Testis (tissue), 2 donors: ENCODE measurements at regions not wholly inside any gene's neighbourhood (a gene's known extent, or its start where the extent isn't known, plus 50 kb on each side); places are given as distances from the start of the nearest gene placed in this dataset.

Experiments
- DNase-seq: peaks from one replicate; pipeline ENCODE4 v3.0.0-alpha.2; 2019
- H3K27ac ChIP-seq, 2 donors: fragments of 200-600 bp; sonication (generic); one replicate each; pipeline ENCODE4 v1.5.1; 2019
- H3K27me3 ChIP-seq: fragments of 200-600 bp; sonication (generic); one replicate; pipeline ENCODE4 v1.5.1; 2019
- H3K36me3 ChIP-seq: fragments of 200-600 bp; sonication (generic); one replicate; pipeline ENCODE4 v1.5.1; 2017; ENCODE audit warnings: low read depth; ENCODE audit errors: missing control alignments
- H3K4me1 ChIP-seq: fragments of 200-600 bp; sonication (generic); one replicate; pipeline ENCODE4 v1.5.1; 2019
- H3K4me3 ChIP-seq, 2 donors: fragments of 200-600 bp; sonication (generic); one replicate each; pipeline ENCODE4 v1.5.1; 2017 to 2019
- H3K9me3 ChIP-seq: fragments of 200-600 bp; sonication (generic); one replicate; pipeline ENCODE4 v1.5.1; 2017
- POLR2A ChIP-seq: fragments of 450-650 bp; IDR thresholded peaks from one replicate; pipeline ENCODE4 v1.6.1; 2017; ENCODE audit warnings: antibody characterized with exemption, mild to moderate bottlenecking, moderate library complexity
- WGBS, 2 donors: methylation state at CpG; one replicate each; pipeline ENCODE4 v1.1.5; 2018; 5-methylcytosine and 5-hydroxymethylcytosine counted together
- intact Hi-C: fragments of 100-400 bp; cut with DNase I; formaldehyde crosslinking; loops from one replicate; pipeline ENCODE4 v1.15.1; 2023; ENCODE audit warnings: low total_unique reads
- TF ChIP-seq, protein P1 (sequence below), 3 experiments: fragments of 450-650 bp in 2 of 3; fragments of 200-600 bp in 1 of 3; sonication (generic) in 1 of 3; IDR thresholded peaks; one replicate each; pipeline ENCODE4 v1.5.1; 2016 to 2019; ENCODE audit warnings: antibody characterized with exemption in 3 of 3, mild to moderate bottlenecking in 2 of 3, moderate library complexity in 1 of 3

DNA sequence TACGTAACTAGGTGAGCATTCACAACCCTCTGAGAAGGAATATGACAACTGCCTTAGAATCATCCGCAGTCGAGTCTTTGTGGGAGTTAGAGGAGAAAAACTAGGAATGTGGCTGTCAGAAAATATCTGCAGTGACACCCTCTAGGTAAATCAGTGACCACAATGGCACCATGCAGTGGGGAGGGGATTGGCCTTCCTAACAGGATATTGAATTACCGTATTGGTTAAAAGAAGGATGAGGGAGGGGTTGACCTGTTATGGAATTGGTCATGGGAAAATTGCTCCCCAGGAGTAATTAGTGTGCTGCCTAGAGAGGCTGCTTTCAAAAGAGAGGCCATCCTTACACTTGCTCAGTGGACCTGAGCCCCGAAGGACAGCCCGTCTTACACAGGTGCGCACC is 205.6 kb upstream of the SOX1 start:
- Histone ChIP-seq H3K9me3 (no peaks in the 10 kb centered on the region), H3K4me3 (no peak overlapping the region), H3K36me3 (no peaks in the 10 kb centered on the region), H3K27ac (no peak overlapping the region), H3K4me1 (no peaks in the 10 kb centered on the region), H3K27me3 (no peaks in the 10 kb centered on the region)
- no peak for DNase-seq
- 91 to 94% methylated on average over 7 of the region's 7 CpGs for WGBS, 2 donors
- intact Hi-C loops = no loop called here
- TF ChIP-seq, protein P1, sequence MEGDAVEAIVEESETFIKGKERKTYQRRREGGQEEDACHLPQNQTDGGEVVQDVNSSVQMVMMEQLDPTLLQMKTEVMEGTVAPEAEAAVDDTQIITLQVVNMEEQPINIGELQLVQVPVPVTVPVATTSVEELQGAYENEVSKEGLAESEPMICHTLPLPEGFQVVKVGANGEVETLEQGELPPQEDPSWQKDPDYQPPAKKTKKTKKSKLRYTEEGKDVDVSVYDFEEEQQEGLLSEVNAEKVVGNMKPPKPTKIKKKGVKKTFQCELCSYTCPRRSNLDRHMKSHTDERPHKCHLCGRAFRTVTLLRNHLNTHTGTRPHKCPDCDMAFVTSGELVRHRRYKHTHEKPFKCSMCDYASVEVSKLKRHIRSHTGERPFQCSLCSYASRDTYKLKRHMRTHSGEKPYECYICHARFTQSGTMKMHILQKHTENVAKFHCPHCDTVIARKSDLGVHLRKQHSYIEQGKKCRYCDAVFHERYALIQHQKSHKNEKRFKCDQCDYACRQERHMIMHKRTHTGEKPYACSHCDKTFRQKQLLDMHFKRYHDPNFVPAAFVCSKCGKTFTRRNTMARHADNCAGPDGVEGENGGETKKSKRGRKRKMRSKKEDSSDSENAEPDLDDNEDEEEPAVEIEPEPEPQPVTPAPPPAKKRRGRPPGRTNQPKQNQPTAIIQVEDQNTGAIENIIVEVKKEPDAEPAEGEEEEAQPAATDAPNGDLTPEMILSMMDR (IDR thresholded peaks at IDR 0.05) = no peak
- no peak for TF ChIP-seq POLR2A

DNA sequence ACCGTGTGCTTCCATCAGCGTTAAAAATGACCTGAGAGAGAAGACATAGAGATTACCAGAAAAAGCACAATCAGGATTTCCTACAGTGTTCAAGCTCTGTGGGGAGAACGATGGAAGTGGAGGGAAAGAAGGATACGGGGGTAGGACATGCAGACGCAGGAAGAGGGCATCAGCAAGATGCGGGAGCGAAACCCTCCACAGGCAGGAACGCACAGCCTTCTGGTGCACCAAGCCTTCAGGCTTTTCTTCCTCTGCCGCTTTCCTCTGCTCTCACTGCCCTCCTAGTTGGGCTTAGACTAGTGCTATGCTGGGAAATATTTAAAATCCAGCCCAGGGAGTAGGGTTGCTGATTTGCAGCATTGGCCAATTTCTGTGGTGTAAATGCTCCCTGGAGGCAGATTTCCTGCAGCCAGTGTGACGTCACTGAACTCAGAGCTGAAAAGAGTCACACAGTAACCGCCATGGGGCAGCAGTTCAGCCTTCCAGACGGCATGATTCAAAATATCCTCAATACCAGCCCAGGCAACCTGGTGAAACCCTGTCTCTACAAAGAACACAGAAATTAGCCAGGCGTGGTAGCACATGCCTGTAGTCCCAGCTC is 205.1 kb upstream of the SOX1 start:
- TF ChIP-seq, protein P1 (IDR thresholded peaks at IDR 0.05) = no peak
- H3K9me3 ChIP-seq = no peaks in the 10 kb centered on the region
- no peaks in the 10 kb centered on the region for H3K36me3 ChIP-seq
- no peak for DNase-seq
- H3K4me3 ChIP-seq = no peak overlapping the region
- 83 to 91% methylated on average over 13 of the region's 13 CpGs for whole genome bisulfite sequencing, 2 donors
- H3K4me1 ChIP-seq = no peaks in the 10 kb centered on the region
- H3K27ac ChIP-seq = no peak overlapping the region
- intact Hi-C loops = no loop called here
- no peaks in the 10 kb centered on the region for H3K27me3 ChIP-seq

DNA sequence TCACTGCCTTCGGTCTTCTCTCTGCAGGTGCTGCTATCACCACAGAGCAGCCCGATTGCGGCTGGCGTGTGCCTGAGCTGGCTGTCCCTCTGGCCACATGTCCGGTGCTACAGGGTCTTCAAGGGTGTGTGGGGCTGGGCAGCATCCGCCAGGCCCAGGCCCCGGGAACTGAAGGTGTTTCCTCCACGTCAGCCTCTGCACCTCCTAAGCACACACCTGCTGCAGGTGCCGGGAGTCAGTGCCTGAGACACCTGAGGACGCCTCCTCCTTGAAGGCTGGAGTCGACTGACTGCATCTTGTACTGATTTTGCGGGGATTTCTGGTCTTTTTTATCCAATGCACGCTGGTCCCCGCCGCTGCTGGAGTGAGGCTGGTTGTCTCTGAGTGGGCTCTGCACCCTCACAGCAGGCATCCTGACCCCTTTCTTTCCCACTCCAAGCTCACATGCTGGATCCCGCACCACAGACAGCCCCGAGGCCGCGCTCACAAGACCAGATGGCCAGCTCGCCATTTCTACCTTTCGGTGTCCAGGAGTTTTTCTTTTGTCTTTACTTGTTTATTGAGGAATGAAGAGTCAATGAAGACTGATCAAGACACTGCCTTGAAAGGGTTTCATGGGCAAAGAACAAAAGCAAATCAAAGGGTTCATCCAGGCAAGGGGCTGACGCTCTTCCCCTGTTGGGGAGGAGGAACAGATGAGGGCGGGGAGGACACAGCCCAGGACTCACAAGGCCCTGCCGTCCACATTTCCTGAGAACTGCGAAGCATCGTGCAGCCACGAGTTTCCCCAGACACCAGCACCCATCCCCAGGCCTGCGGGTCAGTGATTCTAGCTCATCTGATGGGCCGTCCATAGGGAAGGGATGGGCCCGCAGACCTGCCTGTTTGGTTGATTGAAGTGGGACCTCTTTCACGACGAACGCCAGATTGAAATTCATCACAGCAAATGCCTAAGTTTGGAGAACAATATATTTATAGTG is 203.8 kb upstream of the SOX1 start:
- no peak overlapping the region for H3K4me3 ChIP-seq
- H3K27me3 ChIP-seq = no peaks in the 10 kb centered on the region
- DNase-seq = no peak
- H3K4me1 ChIP-seq = no peaks in the 10 kb centered on the region
- H3K27ac ChIP-seq = no peak overlapping the region
- H3K9me3 ChIP-seq = no peaks in the 10 kb centered on the region
- intact Hi-C loops = no loop called here
- TF ChIP-seq POLR2A = no peak
- TF ChIP-seq, protein P1 (IDR thresholded peaks at IDR 0.05) = no peak
- H3K36me3 ChIP-seq = no peaks in the 10 kb centered on the region
- 86 to 88% methylated on average over 33 of the region's 33 CpGs for WGBS, 2 donors

DNA sequence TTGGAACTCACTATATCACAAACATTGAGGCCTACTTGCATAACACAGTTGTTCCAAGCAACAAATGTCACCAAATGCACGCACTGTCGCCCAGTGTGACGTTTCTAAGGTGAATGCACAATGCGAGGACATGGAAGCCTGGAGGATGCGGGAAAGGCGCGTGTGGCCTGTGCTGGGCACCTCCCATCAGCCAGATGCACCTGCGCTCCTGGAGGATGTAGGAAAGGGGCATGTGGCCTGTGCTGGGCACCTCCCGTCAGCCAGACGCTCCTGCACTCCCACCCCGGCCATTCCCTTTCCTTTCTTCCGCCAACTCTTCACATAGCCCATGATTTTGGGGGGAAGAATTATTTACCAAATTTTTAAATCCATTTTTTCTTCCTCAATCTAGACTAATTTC is 202.4 kb upstream of the SOX1 start:
- WGBS, 2 donors = 88 to 93% methylated on average over 12 of the region's 12 CpGs
- no peak for DNase-seq
- no peak overlapping the region for H3K4me3 ChIP-seq
- no peaks in the 10 kb centered on the region for H3K27me3 ChIP-seq
- no peaks in the 10 kb centered on the region for H3K36me3 ChIP-seq
- H3K27ac ChIP-seq = no peak overlapping the region
- TF ChIP-seq, protein P1 (IDR thresholded peaks at IDR 0.05) = no peak
- no peak for TF ChIP-seq POLR2A
- no peaks in the 10 kb centered on the region for H3K9me3 ChIP-seq
- intact Hi-C loops = no loop called here
- no peaks in the 10 kb centered on the region for H3K4me1 ChIP-seq
